ENCODE measurements at regions not wholly inside any gene's neighbourhood (a gene's known extent, or its start where the extent isn't known, plus 50 kb on each side); places are given as distances from the start of the nearest gene placed in this dataset.

- H3K27me3 Mint-ChIP-seq (ENCODE audit: low read depth, poor library complexity) = no peaks in the 10 kb centered on the region
- no peaks in the 10 kb centered on the region for H3K4me1 Mint-ChIP-seq
Measured at GRCh38 chr4:136055360-136055759, 1476.9 kb downstream of the PCDH18 start.

GRCh38 chr4:136036744-136037143 is 1495.5 kb downstream of the PCDH18 start:
- Mint-ChIP-seq H3K4me3 (no peak overlapping the region), H3K36me3 (ENCODE audit: low read depth) (no peaks in the 10 kb centered on the region), H3K27me3 (ENCODE audit: low read depth, poor library complexity) (no peaks in the 10 kb centered on the region), H3K9me3 (no peaks in the 10 kb centered on the region), H3K4me1 (no peaks in the 10 kb centered on the region), H3K27ac (no peak overlapping the region)
- no peak for DNase-seq
- TF ChIP-seq, protein P1, sequence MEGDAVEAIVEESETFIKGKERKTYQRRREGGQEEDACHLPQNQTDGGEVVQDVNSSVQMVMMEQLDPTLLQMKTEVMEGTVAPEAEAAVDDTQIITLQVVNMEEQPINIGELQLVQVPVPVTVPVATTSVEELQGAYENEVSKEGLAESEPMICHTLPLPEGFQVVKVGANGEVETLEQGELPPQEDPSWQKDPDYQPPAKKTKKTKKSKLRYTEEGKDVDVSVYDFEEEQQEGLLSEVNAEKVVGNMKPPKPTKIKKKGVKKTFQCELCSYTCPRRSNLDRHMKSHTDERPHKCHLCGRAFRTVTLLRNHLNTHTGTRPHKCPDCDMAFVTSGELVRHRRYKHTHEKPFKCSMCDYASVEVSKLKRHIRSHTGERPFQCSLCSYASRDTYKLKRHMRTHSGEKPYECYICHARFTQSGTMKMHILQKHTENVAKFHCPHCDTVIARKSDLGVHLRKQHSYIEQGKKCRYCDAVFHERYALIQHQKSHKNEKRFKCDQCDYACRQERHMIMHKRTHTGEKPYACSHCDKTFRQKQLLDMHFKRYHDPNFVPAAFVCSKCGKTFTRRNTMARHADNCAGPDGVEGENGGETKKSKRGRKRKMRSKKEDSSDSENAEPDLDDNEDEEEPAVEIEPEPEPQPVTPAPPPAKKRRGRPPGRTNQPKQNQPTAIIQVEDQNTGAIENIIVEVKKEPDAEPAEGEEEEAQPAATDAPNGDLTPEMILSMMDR (IDR thresholded peaks at IDR 0.05) = no peak

More at GRCh38 chr4:136055360-136055759, 1476.9 kb downstream of the PCDH18 start:
- no peaks in the 10 kb centered on the region for H3K36me3 Mint-ChIP-seq (ENCODE audit: low read depth)
- H3K9me3 Mint-ChIP-seq = no peaks in the 10 kb centered on the region
- TF ChIP-seq, protein P1 (IDR thresholded peaks at IDR 0.05) = no peak
- no peak for DNase-seq
- no peak overlapping the region for H3K27ac Mint-ChIP-seq
- no peak overlapping the region for H3K4me3 Mint-ChIP-seq

GRCh38 chr4:136032391-136032790 is 1499.9 kb downstream of the PCDH18 start:
- Mint-ChIP-seq H3K4me1 (no peaks in the 10 kb centered on the region), H3K36me3 (ENCODE audit: low read depth) (no peaks in the 10 kb centered on the region), H3K4me3 (no peak overlapping the region), H3K27ac (peak overlapping the region; percentile 45), H3K9me3 (no peaks in the 10 kb centered on the region), H3K27me3 (ENCODE audit: low read depth, poor library complexity) (no peaks in the 10 kb centered on the region)
- no peak for DNase-seq
- TF ChIP-seq, protein P1 (IDR thresholded peaks at IDR 0.05) = no peak

GRCh38 chr4:136025540-136025939 is 1506.8 kb downstream of the PCDH18 start:
- Mint-ChIP-seq H3K4me3 (no peak overlapping the region), H3K27me3 (ENCODE audit: low read depth, poor library complexity) (no peaks in the 10 kb centered on the region), H3K4me1 (no peaks in the 10 kb centered on the region), H3K27ac (no peak overlapping the region), H3K9me3 (no peaks in the 10 kb centered on the region), H3K36me3 (ENCODE audit: low read depth) (no peaks in the 10 kb centered on the region)
- TF ChIP-seq, protein P1 (IDR thresholded peaks at IDR 0.05) = no peak
- no peak for DNase-seq

DNA sequence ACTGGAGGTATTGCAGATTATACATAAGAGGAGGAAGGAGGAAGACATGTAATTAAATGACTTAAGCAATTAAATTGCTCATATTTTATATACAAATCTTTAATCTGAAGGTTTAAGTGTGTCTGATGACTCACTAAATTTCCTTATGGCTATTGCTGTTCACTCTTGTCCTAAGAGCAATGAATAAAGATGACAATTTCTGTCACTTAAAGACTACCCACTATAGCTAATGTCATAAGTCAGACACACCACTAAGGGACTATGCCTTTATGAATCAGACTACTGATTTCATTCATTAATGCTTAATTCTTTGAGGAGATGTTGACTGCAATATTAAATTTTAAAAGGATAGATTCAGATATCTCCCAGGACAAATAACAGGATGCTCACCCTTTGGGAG is 1514.7 kb downstream of the PCDH18 start:
- Mint-ChIP-seq H3K27ac (no peak overlapping the region), H3K36me3 (ENCODE audit: low read depth) (no peaks in the 10 kb centered on the region), H3K27me3 (ENCODE audit: low read depth, poor library complexity) (no peaks in the 10 kb centered on the region), H3K4me1 (peaks cover 6% of the 10 kb centered on the region), H3K4me3 (no peak overlapping the region), H3K9me3 (no peaks in the 10 kb centered on the region)
- TF ChIP-seq, protein P1 (IDR thresholded peaks at IDR 0.05) = no peak
- DNase-seq = no peak

DNA sequence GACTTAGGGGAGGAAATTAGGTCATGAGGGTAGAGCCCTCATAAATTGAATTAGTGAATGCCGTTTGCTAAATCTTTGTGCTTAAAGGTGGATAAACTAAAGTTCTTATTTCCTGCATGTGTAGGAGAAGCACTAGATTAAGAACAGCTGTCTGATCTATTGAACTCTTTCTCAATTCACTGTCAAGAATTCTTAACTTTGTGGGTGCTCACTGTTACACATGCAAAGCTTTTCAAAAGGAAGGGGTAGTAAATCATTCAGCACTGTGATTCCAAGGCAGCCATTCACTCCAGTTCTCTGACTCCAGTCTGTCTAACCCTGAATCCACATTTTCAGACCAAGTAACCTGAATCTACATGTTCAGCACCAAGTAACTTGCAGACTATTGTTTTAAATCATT is 1520.1 kb downstream of the PCDH18 start:
- H3K27ac Mint-ChIP-seq = no peak overlapping the region
- H3K4me3 Mint-ChIP-seq = no peak overlapping the region
- no peaks in the 10 kb centered on the region for H3K36me3 Mint-ChIP-seq (ENCODE audit: low read depth)
- no peaks in the 10 kb centered on the region for H3K9me3 Mint-ChIP-seq
- no peak for DNase-seq
- TF ChIP-seq, protein P1 (IDR thresholded peaks at IDR 0.05) = no peak
- H3K4me1 Mint-ChIP-seq = peaks cover 14% of the 10 kb centered on the region
- H3K27me3 Mint-ChIP-seq (ENCODE audit: low read depth, poor library complexity) = no peaks in the 10 kb centered on the region

Measured in nephron progenitor cell (in vitro differentiated cells).